ENCODE measurements at regions not wholly inside any gene's neighbourhood (a gene's known extent, or its start where the extent isn't known, plus 50 kb on each side); places are given as distances from the start of the nearest gene placed in this dataset.

DNA sequence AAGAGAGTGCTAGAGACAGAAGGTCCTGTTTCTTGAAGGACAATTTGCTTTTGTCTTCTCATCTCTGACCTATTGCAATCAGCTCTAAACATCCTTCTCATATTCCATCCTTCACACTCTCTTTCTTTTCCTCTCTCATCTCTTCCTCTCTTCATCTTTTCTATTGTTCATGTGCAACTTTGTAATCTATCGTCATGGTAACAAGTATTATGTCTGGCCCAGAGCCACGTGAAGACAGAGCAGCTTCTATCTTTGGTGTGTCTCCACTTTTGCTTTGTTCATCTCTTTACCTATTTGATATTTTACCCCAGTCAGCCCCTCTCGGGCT, 104.9 kb upstream of the ABCB5 start:
- Histone ChIP-seq H3K4me3 (no peak overlapping the region), H4K20me1 (ENCODE audit: insufficient read depth, poor library complexity, severe bottlenecking) (no peaks in the 10 kb centered on the region), H2AFZ (no peak overlapping the region), H3K9me3 (ENCODE audit: low read depth) (no peaks in the 10 kb centered on the region), H3K4me2 (no peak overlapping the region), H3K27ac (no peak overlapping the region), H3K9me2 (replicated peaks; ENCODE audit: insufficient read depth) (no peaks in the 10 kb centered on the region), H3K36me3 (replicated peaks; ENCODE audit: insufficient read depth, low read depth) (no peaks in the 10 kb centered on the region), H3K4me1 (ENCODE audit: insufficient read depth) (no peaks in the 10 kb centered on the region), H3K79me2 (no peaks in the 10 kb centered on the region), H3K27me3 (peaks cover 5% of the 10 kb centered on the region)
- WGBS (ENCODE audit: low lambda C conversion rate, missing lambda C conversion rate): 89% methylated on average over 3 of the region's 3 CpGs
- DNase-seq (ENCODE audit: low spot score): no peak
- TF ChIP-seq, protein P1, sequence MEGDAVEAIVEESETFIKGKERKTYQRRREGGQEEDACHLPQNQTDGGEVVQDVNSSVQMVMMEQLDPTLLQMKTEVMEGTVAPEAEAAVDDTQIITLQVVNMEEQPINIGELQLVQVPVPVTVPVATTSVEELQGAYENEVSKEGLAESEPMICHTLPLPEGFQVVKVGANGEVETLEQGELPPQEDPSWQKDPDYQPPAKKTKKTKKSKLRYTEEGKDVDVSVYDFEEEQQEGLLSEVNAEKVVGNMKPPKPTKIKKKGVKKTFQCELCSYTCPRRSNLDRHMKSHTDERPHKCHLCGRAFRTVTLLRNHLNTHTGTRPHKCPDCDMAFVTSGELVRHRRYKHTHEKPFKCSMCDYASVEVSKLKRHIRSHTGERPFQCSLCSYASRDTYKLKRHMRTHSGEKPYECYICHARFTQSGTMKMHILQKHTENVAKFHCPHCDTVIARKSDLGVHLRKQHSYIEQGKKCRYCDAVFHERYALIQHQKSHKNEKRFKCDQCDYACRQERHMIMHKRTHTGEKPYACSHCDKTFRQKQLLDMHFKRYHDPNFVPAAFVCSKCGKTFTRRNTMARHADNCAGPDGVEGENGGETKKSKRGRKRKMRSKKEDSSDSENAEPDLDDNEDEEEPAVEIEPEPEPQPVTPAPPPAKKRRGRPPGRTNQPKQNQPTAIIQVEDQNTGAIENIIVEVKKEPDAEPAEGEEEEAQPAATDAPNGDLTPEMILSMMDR (IDR thresholded peaks at IDR 0.05; ENCODE audit: poor library complexity): no peak
- TF ChIP-seq EZH2phosphoT487 (IDR thresholded peaks at IDR 0.05; ENCODE audit: low read depth, severe bottlenecking, unreplicated experiment): no peak
- TF ChIP-seq EZH2 (IDR thresholded peaks at IDR 0.05; ENCODE audit: borderline replicate concordance): no peak

DNA sequence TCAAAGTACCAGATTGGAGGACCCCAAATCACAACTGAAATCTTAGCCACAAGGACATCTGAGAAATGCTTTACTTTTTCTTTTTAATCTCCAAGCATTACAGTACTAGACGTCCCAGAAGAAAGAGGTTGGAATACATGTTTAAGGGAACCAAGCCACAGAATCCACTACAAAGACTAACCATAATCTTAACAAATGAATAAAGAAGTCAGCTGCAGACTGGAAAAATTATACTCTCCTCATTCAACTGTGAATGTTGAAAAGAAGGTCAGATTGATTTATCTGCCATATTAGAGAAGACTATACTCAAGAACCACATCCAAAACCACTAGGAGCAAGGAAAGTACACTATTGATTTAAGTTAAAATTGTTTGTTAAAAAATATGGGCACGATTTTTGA, 102.1 kb upstream of the ABCB5 start:
- Histone ChIP-seq H3K36me3 (replicated peaks; ENCODE audit: insufficient read depth, low read depth) (no peaks in the 10 kb centered on the region), H3K9me2 (replicated peaks; ENCODE audit: insufficient read depth) (no peaks in the 10 kb centered on the region), H3K9me3 (ENCODE audit: low read depth) (no peaks in the 10 kb centered on the region), H3K4me3 (no peak overlapping the region), H2AFZ (no peak overlapping the region), H3K27me3 (peaks cover 5% of the 10 kb centered on the region), H3K79me2 (no peaks in the 10 kb centered on the region), H3K27ac (no peak overlapping the region), H3K4me2 (no peak overlapping the region), H4K20me1 (ENCODE audit: insufficient read depth, poor library complexity, severe bottlenecking) (no peaks in the 10 kb centered on the region), H3K4me1 (ENCODE audit: insufficient read depth) (no peaks in the 10 kb centered on the region)
- 77% methylated on average over 2 of the region's 2 CpGs for WGBS (ENCODE audit: low lambda C conversion rate, missing lambda C conversion rate)
- TF ChIP-seq, protein P1 (IDR thresholded peaks at IDR 0.05; ENCODE audit: poor library complexity): no peak
- TF ChIP-seq EZH2phosphoT487 (IDR thresholded peaks at IDR 0.05; ENCODE audit: low read depth, severe bottlenecking, unreplicated experiment): no peak
- TF ChIP-seq EZH2 (IDR thresholded peaks at IDR 0.05; ENCODE audit: borderline replicate concordance): no peak
- no peak for DNase-seq (ENCODE audit: low spot score)

DNA sequence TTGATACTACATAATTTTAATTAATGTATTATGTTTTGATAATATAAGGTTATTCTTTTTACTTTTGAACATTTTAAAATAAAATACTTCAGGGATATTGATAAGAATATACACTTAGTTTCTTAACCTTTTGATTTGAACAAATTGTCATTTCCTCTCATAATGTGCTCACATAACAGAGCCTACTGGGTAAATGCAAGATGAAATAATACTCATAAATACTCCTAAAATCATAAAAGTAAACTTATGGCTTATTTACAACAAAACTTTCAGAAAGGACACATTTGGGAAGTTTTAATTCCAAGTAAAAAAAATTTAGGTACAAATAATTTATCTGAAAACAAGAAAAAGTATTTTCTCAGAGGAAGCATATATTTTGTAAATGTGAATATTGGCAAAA, 101.6 kb upstream of the ABCB5 start:
- Histone ChIP-seq H3K36me3 (replicated peaks; ENCODE audit: insufficient read depth, low read depth) (no peaks in the 10 kb centered on the region), H3K4me3 (no peak overlapping the region), H3K79me2 (no peaks in the 10 kb centered on the region), H3K9me2 (replicated peaks; ENCODE audit: insufficient read depth) (no peaks in the 10 kb centered on the region), H3K9me3 (ENCODE audit: low read depth) (no peaks in the 10 kb centered on the region), H4K20me1 (ENCODE audit: insufficient read depth, poor library complexity, severe bottlenecking) (no peaks in the 10 kb centered on the region), H3K4me2 (no peak overlapping the region), H2AFZ (no peak overlapping the region), H3K27me3 (peaks cover 2% of the 10 kb centered on the region), H3K4me1 (ENCODE audit: insufficient read depth) (no peaks in the 10 kb centered on the region), H3K27ac (no peak overlapping the region)
- TF ChIP-seq EZH2phosphoT487 (IDR thresholded peaks at IDR 0.05; ENCODE audit: low read depth, severe bottlenecking, unreplicated experiment): no peak
- no peak for TF ChIP-seq EZH2 (IDR thresholded peaks at IDR 0.05; ENCODE audit: borderline replicate concordance)
- TF ChIP-seq, protein P1 (IDR thresholded peaks at IDR 0.05; ENCODE audit: poor library complexity): no peak
- DNase-seq (ENCODE audit: low spot score): no peak

DNA sequence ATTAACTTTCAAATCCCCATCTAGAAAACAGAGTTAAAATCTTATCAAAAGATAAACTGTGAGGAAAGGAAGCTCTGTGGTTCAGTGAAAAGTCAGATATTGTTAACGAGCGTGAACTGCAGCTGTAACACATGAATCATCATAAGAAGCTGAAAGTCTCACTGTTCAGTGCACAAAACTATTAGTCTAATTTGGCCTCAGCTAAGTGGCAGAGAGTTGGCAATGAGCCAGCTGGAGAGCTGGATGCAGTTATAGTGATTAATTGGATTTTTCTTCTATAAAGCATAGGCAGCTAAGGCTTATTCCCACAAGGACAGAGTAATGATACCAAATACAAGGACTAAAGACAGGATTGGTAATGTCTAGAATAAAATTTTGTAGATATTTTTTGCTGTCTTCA, 101.1 kb upstream of the ABCB5 start:
- DNase-seq (ENCODE audit: low spot score): peak; percentile 44
- 29% methylated on average over 2 of the region's 2 CpGs for WGBS (ENCODE audit: low lambda C conversion rate, missing lambda C conversion rate)
- TF ChIP-seq, protein P1 (IDR thresholded peaks at IDR 0.05; ENCODE audit: poor library complexity): no peak
- TF ChIP-seq EZH2 (IDR thresholded peaks at IDR 0.05; ENCODE audit: borderline replicate concordance) (no peak), EZH2phosphoT487 (IDR thresholded peaks at IDR 0.05; ENCODE audit: low read depth, severe bottlenecking, unreplicated experiment) (no peak)

More for the DNA sequence above, 101.1 kb upstream of the ABCB5 start:
- H3K27me3 ChIP-seq: no peaks in the 10 kb centered on the region
- H3K4me2 ChIP-seq: no peak overlapping the region
- no peak overlapping the region for H3K4me3 ChIP-seq
- H3K9me3 ChIP-seq (ENCODE audit: low read depth): no peaks in the 10 kb centered on the region
- no peaks in the 10 kb centered on the region for H3K9me2 ChIP-seq (replicated peaks; ENCODE audit: insufficient read depth)
- H3K4me1 ChIP-seq (ENCODE audit: insufficient read depth): no peaks in the 10 kb centered on the region
- no peaks in the 10 kb centered on the region for H4K20me1 ChIP-seq (ENCODE audit: insufficient read depth, poor library complexity, severe bottlenecking)
- H3K36me3 ChIP-seq (replicated peaks; ENCODE audit: insufficient read depth, low read depth): no peaks in the 10 kb centered on the region
- no peaks in the 10 kb centered on the region for H3K79me2 ChIP-seq
- no peak overlapping the region for H2AFZ ChIP-seq
- no peak overlapping the region for H3K27ac ChIP-seq

All from hepatocyte (in vitro differentiated cells).